Mesothelial cell of epicardium (in vitro differentiated cells): ENCODE measurements at regions not wholly inside any gene's neighbourhood (a gene's known extent, or its start where the extent isn't known, plus 50 kb on each side); places are given as distances from the start of the nearest gene placed in this dataset.

Experiments used
- DNase-seq, 2 experiments: peaks; one replicate each; pipeline ENCODE4 v3.0.0; 2021; ENCODE audit warnings: low spot score in 2 of 2; ENCODE audit not compliant: unreplicated experiment in 2 of 2
- H3K27ac Mint-ChIP-seq: 2 replicates; pipeline ENCODE4 v1.8.0; 2021; ENCODE audit warnings: mixed read lengths
- H3K27me3 Mint-ChIP-seq: 2 replicates; pipeline ENCODE4 v1.8.0; 2021; ENCODE audit warnings: low read depth, mixed read lengths
- H3K36me3 Mint-ChIP-seq: 2 replicates; pipeline ENCODE4 v1.8.0; 2021; ENCODE audit warnings: mixed read lengths
- H3K4me1 Mint-ChIP-seq: 2 replicates; pipeline ENCODE4 v1.8.0; 2021; ENCODE audit warnings: mixed read lengths
- H3K4me3 Mint-ChIP-seq: 2 replicates; pipeline ENCODE4 v1.8.0; 2021; ENCODE audit warnings: mild to moderate bottlenecking, moderate library complexity, mixed read lengths
- H3K9me3 Mint-ChIP-seq: 2 replicates; pipeline ENCODE4 v1.8.0; 2021; ENCODE audit warnings: mixed read lengths
- TF ChIP-seq, protein P1 (sequence below): fragments of 200-600 bp; sonication (generic); IDR thresholded peaks from one replicate; pipeline ENCODE4 v1.5.0; 2021; ENCODE audit warnings: antibody characterized with exemption; ENCODE audit not compliant: unreplicated experiment

DNA sequence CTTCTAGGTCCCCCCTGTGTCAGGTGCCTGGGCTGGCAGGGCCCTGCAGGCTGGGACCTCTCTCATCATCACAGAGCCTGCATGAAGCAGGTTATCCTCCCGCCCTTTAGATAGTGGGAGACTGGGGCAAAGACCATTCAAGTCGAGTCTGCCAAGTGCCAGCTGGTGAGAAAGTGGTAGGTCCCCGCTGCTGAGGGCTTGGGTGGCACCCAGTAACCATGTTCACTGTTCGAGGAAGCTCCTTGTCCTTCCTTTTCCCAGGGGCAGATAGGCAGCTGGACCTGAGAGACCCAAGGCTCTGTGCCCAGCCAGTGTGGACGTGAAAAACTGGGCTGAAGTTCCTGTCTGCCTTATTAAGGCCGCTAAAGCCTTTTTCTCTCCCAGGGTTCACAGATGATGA, 1319.8 kb downstream of the TBC1D22A start:
- DNase-seq = no peak
- H3K27me3 Mint-ChIP-seq = peaks cover 60% of the 10 kb centered on the region
- no peaks in the 10 kb centered on the region for H3K9me3 Mint-ChIP-seq
- TF ChIP-seq, protein P1, sequence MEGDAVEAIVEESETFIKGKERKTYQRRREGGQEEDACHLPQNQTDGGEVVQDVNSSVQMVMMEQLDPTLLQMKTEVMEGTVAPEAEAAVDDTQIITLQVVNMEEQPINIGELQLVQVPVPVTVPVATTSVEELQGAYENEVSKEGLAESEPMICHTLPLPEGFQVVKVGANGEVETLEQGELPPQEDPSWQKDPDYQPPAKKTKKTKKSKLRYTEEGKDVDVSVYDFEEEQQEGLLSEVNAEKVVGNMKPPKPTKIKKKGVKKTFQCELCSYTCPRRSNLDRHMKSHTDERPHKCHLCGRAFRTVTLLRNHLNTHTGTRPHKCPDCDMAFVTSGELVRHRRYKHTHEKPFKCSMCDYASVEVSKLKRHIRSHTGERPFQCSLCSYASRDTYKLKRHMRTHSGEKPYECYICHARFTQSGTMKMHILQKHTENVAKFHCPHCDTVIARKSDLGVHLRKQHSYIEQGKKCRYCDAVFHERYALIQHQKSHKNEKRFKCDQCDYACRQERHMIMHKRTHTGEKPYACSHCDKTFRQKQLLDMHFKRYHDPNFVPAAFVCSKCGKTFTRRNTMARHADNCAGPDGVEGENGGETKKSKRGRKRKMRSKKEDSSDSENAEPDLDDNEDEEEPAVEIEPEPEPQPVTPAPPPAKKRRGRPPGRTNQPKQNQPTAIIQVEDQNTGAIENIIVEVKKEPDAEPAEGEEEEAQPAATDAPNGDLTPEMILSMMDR = no peak
- H3K36me3 Mint-ChIP-seq = no peaks in the 10 kb centered on the region
- no peak overlapping the region for H3K27ac Mint-ChIP-seq
- H3K4me1 Mint-ChIP-seq = no peaks in the 10 kb centered on the region
- no peak overlapping the region for H3K4me3 Mint-ChIP-seq

DNA sequence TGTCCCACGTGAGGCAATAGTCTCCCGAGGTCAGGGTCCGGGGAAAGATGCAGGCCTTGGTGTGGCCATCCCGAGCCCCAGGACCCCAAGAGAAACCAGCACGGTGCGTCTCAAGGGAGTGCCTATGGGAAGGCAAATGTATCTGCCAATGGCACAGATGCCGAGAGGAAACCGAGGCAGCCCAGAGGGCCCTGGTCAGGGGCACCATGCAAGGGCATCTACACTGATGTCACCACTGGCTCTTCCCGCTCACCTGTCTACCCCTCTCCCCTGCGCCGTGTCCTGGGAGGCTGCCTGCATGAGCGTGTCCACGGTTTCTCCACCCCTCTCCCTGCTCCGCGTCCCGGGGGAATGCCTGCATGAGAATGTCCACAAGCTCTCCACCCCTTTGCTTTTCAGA, 1318.8 kb downstream of the TBC1D22A start:
- H3K4me3 Mint-ChIP-seq = no peak overlapping the region
- no peak for DNase-seq
- no peak overlapping the region for H3K27ac Mint-ChIP-seq
- no peaks in the 10 kb centered on the region for H3K9me3 Mint-ChIP-seq
- TF ChIP-seq, protein P1 = no peak
- H3K36me3 Mint-ChIP-seq = no peaks in the 10 kb centered on the region
- peaks cover 59% of the 10 kb centered on the region for H3K27me3 Mint-ChIP-seq
- H3K4me1 Mint-ChIP-seq = no peaks in the 10 kb centered on the region

DNA sequence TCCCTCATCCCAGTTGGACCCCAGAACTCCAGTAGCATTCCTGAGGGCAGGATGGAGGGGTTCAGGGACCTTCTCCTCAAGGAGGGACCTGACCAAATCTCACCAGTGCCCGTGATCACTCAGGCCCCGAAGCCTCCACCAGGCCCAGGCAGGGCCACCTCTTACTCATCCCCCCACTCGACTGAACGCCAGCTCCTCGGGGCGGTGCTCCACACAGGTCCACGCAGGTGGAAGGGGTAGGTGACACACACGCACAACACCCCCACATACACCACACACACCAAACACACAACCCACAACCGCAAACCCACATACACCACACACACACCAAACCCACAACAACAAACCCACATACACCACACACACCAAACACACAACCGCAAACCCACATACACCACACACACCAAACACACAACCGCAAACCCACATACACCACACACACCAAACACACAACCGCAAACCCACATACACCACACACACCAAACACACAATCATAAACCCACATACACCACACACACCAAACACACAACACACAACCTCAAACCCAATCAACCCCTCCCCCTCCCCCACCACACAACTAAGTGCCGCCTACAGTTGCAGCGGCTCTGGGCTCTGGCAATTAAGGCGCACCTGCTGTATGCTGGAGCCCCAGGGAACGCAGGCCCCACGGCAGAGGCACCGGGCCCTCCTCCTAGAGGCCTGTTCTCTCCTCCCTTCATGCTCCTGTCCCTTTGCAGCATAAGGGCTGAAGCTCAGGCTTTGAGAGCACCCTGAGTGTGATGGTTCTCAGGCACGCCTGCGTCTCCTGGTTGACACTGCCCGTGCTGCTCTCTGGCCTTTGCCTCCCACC, 1318.1 kb downstream of the TBC1D22A start:
- Mint-ChIP-seq H3K4me3 (no peak overlapping the region), H3K9me3 (no peaks in the 10 kb centered on the region), H3K27me3 (peaks cover 56% of the 10 kb centered on the region), H3K27ac (no peak overlapping the region), H3K36me3 (no peaks in the 10 kb centered on the region), H3K4me1 (no peaks in the 10 kb centered on the region)
- DNase-seq = no peak
- TF ChIP-seq, protein P1 = no peak

DNA sequence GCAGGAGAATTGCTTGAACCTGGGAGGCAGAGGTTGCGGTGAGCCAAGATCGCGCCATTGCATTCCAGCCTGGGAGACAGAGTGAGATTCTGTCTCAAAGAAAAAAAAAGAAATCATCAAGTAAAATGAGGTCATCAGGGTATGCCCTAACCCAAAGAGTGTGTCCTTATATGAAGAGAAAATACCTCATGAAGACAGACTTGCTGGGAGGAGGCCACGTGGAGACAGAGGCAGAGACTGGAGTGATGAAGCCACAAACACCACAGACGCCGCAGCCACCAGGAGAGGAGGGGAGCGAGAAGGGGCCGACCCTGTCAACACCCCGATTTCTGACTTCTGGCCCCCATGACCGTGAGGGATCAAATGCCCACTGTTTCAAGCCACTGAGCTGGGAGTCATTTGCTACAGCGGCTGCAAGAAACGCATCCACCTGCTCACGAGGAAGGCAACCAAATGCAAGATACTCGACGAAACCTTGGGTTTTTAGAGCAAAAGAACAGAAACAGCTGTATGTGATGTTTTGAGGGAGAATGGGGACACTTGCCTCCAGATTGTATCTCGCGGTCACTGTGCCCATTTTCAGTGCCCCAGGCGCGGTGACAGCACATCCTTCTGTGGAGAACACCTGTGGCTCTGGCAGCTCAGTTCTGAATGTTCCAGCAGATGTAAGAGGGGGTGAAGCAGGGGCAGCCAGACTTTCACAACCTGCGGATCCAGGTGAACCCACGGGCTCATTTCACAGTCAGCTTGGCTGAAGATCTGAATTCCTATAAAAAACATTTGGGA, 1317.2 kb downstream of the TBC1D22A start:
- peaks cover 57% of the 10 kb centered on the region for H3K27me3 Mint-ChIP-seq
- TF ChIP-seq, protein P1 = no peak
- H3K4me3 Mint-ChIP-seq = no peak overlapping the region
- no peaks in the 10 kb centered on the region for H3K4me1 Mint-ChIP-seq
- H3K9me3 Mint-ChIP-seq = no peaks in the 10 kb centered on the region
- H3K27ac Mint-ChIP-seq = no peak overlapping the region
- no peak for DNase-seq
- H3K36me3 Mint-ChIP-seq = no peaks in the 10 kb centered on the region

GRCh38 chr22:48078825-48079224, 1316.4 kb downstream of the TBC1D22A start:
- TF ChIP-seq, protein P1 = no peak
- DNase-seq = no peak
- no peaks in the 10 kb centered on the region for H3K36me3 Mint-ChIP-seq
- H3K4me3 Mint-ChIP-seq = no peak overlapping the region
- H3K9me3 Mint-ChIP-seq = peaks cover 3% of the 10 kb centered on the region
- peaks cover 52% of the 10 kb centered on the region for H3K27me3 Mint-ChIP-seq
- H3K4me1 Mint-ChIP-seq = no peaks in the 10 kb centered on the region
- H3K27ac Mint-ChIP-seq = no peak overlapping the region
